ENCODE measurements at regions not wholly inside any gene's neighbourhood (a gene's known extent, or its start where the extent isn't known, plus 50 kb on each side); places are given as distances from the start of the nearest gene placed in this dataset.
"Not testable (repeated sequence)": the region's sequence is repeated elsewhere in the genome, so short reads cannot be mapped to it uniquely, and the experiment has no call there.

- TF ChIP-seq, protein P1, sequence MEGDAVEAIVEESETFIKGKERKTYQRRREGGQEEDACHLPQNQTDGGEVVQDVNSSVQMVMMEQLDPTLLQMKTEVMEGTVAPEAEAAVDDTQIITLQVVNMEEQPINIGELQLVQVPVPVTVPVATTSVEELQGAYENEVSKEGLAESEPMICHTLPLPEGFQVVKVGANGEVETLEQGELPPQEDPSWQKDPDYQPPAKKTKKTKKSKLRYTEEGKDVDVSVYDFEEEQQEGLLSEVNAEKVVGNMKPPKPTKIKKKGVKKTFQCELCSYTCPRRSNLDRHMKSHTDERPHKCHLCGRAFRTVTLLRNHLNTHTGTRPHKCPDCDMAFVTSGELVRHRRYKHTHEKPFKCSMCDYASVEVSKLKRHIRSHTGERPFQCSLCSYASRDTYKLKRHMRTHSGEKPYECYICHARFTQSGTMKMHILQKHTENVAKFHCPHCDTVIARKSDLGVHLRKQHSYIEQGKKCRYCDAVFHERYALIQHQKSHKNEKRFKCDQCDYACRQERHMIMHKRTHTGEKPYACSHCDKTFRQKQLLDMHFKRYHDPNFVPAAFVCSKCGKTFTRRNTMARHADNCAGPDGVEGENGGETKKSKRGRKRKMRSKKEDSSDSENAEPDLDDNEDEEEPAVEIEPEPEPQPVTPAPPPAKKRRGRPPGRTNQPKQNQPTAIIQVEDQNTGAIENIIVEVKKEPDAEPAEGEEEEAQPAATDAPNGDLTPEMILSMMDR (IDR thresholded peaks at IDR 0.05): not testable (repeated sequence)
- not testable (repeated sequence) for TF ChIP-seq ZFX (IDR thresholded peaks at IDR 0.05; ENCODE audit: borderline replicate concordance)
Observed at GRCh38 chr13:43971324-43971723, 91.6 kb downstream of the LACC1 start.

All from 22Rv1 (cell line).